Activated naive CD4-positive, alpha-beta T cell treated with anti-CD3 and anti-CD28 coated beads, Interleukin-2, amount 50 U/mL, for 24 hours (primary cell): ENCODE measurements at regions not wholly inside any gene's neighbourhood (a gene's known extent, or its start where the extent isn't known, plus 50 kb on each side); places are given as distances from the start of the nearest gene placed in this dataset.
"Not testable (repeated sequence)": the region's sequence is repeated elsewhere in the genome, so short reads cannot be mapped to it uniquely, and the experiment has no call there.

Experiments used
- H3K27ac Mint-ChIP-seq: one replicate; pipeline ENCODE4 v1.8.0; 2021; ENCODE audit warnings: mild to moderate bottlenecking, mixed read lengths
- H3K27me3 Mint-ChIP-seq: one replicate; pipeline ENCODE4 v1.8.0; 2021; ENCODE audit warnings: mixed read lengths
- H3K36me3 Mint-ChIP-seq: one replicate; pipeline ENCODE4 v1.8.0; 2021; ENCODE audit warnings: mixed read lengths
- H3K4me1 Mint-ChIP-seq: one replicate; pipeline ENCODE4 v1.8.0; 2021; ENCODE audit warnings: mixed read lengths
- H3K4me3 Mint-ChIP-seq: one replicate; pipeline ENCODE4 v1.8.0; 2021; ENCODE audit warnings: mild to moderate bottlenecking, mixed read lengths
- H3K9me3 Mint-ChIP-seq: one replicate; pipeline ENCODE4 v1.8.0; 2021; ENCODE audit warnings: mixed read lengths

GRCh38 chr4:106551724-106552123 is 183.1 kb upstream of the GIMD1 start:
- no peak overlapping the region for H3K27ac Mint-ChIP-seq
- no peaks in the 10 kb centered on the region for H3K36me3 Mint-ChIP-seq

DNA sequence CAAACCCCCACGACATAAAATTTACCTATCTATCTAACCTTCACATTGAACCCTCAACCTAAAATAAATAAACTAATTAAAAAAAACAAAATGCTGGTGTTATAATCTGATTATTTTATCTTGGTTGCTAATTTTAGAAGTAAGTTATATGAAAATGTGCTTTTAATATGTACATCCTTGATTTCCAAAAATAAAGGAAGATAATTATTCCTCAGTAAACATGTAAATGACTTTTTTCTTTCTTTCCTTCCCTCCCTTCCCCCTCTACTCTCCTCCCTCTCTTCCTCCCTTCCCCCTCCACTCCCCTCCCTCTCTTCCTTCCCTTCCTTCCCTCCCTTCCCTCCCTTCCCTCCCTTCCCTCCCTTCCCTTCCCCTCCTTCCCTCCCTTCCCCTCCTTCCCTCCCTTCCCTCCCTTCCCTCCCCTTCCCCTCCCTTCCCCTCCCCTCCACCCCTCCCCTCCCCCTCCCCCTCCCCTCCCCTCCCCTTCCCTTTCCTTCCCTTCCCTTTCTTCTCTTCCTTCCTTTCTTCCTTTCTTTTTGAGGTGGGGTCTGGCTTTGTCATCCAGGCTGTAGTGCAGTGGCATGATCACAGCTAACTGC is 180.0 kb upstream of the GIMD1 start:
- no peaks in the 10 kb centered on the region for H3K4me1 Mint-ChIP-seq
- no peak overlapping the region for H3K4me3 Mint-ChIP-seq
- no peaks in the 10 kb centered on the region for H3K27me3 Mint-ChIP-seq
- H3K9me3 Mint-ChIP-seq = peaks cover 10% of the 10 kb centered on the region
- H3K36me3 Mint-ChIP-seq = no peaks in the 10 kb centered on the region
- H3K27ac Mint-ChIP-seq = no peak overlapping the region

More at GRCh38 chr4:106551724-106552123, 183.1 kb upstream of the GIMD1 start:
- Mint-ChIP-seq H3K9me3 (peaks cover 13% of the 10 kb centered on the region), H3K27me3 (no peaks in the 10 kb centered on the region), H3K4me1 (no peaks in the 10 kb centered on the region), H3K4me3 (no peak overlapping the region)

- no peak overlapping the region for H3K4me3 Mint-ChIP-seq
- H3K4me1 Mint-ChIP-seq = no peaks in the 10 kb centered on the region
- peaks cover 8% of the 10 kb centered on the region for H3K9me3 Mint-ChIP-seq
- H3K27ac Mint-ChIP-seq = no peak overlapping the region
- no peaks in the 10 kb centered on the region for H3K27me3 Mint-ChIP-seq
- H3K36me3 Mint-ChIP-seq = no peaks in the 10 kb centered on the region
Measured at GRCh38 chr4:106546370-106546769, 177.8 kb upstream of the GIMD1 start.

- H3K4me1 Mint-ChIP-seq, H3K27me3 Mint-ChIP-seq, H3K27ac Mint-ChIP-seq, H3K4me3 Mint-ChIP-seq, H3K36me3 Mint-ChIP-seq, H3K9me3 Mint-ChIP-seq: not testable (repeated sequence)
Measured at GRCh38 chr4:106542609-106543008, 174.0 kb upstream of the GIMD1 start.

GRCh38 chr4:106541253-106541652 is 172.7 kb upstream of the GIMD1 start:
- Mint-ChIP-seq H3K27me3 (no peaks in the 10 kb centered on the region), H3K4me3 (no peak overlapping the region), H3K9me3 (peaks cover 4% of the 10 kb centered on the region), H3K36me3 (no peaks in the 10 kb centered on the region), H3K27ac (no peak overlapping the region), H3K4me1 (no peaks in the 10 kb centered on the region)

- H3K9me3 Mint-ChIP-seq = no peaks in the 10 kb centered on the region
- no peaks in the 10 kb centered on the region for H3K4me1 Mint-ChIP-seq
Measured at GRCh38 chr4:106530821-106531220, 162.2 kb upstream of the GIMD1 start.

DNA sequence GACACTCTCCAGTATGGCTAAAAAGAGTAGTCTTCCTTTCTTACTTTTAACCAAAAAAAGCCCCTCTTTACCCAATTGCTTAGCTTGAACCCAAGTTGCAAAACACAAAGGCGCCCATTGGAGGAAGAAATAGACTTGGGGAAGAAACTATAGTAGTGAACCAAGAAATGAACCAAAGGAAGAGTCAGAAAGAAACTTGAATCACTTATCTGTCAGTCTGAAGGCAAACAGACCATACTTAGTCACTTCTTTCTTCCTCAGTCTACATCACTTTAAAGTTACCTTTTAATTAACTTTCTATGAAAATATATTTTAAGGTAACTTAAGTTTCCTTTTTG is 161.4 kb upstream of the GIMD1 start:
- H3K9me3 Mint-ChIP-seq = no peaks in the 10 kb centered on the region
- no peak overlapping the region for H3K27ac Mint-ChIP-seq
- no peaks in the 10 kb centered on the region for H3K36me3 Mint-ChIP-seq
- H3K27me3 Mint-ChIP-seq = no peaks in the 10 kb centered on the region
- H3K4me3 Mint-ChIP-seq = no peak overlapping the region
- H3K4me1 Mint-ChIP-seq = no peaks in the 10 kb centered on the region

More at GRCh38 chr4:106530821-106531220, 162.2 kb upstream of the GIMD1 start:
- Mint-ChIP-seq H3K27me3 (no peaks in the 10 kb centered on the region), H3K4me3 (no peak overlapping the region), H3K36me3 (no peaks in the 10 kb centered on the region), H3K27ac (no peak overlapping the region)

GRCh38 chr4:106529348-106530023 is 160.9 kb upstream of the GIMD1 start:
- Mint-ChIP-seq H3K4me3 (no peak overlapping the region), H3K9me3 (no peaks in the 10 kb centered on the region), H3K4me1 (no peaks in the 10 kb centered on the region), H3K36me3 (no peaks in the 10 kb centered on the region), H3K27ac (no peak overlapping the region), H3K27me3 (no peaks in the 10 kb centered on the region)

GRCh38 chr4:106527316-106527715 is 158.7 kb upstream of the GIMD1 start:
- Mint-ChIP-seq H3K36me3 (no peaks in the 10 kb centered on the region), H3K9me3 (no peaks in the 10 kb centered on the region), H3K4me3 (no peak overlapping the region), H3K27ac (no peak overlapping the region), H3K27me3 (no peaks in the 10 kb centered on the region), H3K4me1 (no peaks in the 10 kb centered on the region)

- H3K27ac Mint-ChIP-seq, H3K27me3 Mint-ChIP-seq, H3K4me3 Mint-ChIP-seq, H3K4me1 Mint-ChIP-seq, H3K36me3 Mint-ChIP-seq, H3K9me3 Mint-ChIP-seq: not testable (repeated sequence)
Measured at GRCh38 chr4:106525425-106525824, 156.8 kb upstream of the GIMD1 start.

- H3K27ac Mint-ChIP-seq, H3K4me3 Mint-ChIP-seq, H3K9me3 Mint-ChIP-seq, H3K4me1 Mint-ChIP-seq, H3K27me3 Mint-ChIP-seq, H3K36me3 Mint-ChIP-seq: not testable (repeated sequence)
Measured at GRCh38 chr4:106524772-106525171, 156.2 kb upstream of the GIMD1 start.

GRCh38 chr4:106522839-106523238 is 154.3 kb upstream of the GIMD1 start:
- Mint-ChIP-seq H3K27ac (no peak overlapping the region), H3K9me3 (peaks cover 7% of the 10 kb centered on the region), H3K4me1 (no peaks in the 10 kb centered on the region)

GRCh38 chr4:106512706-106513105 is 144.1 kb upstream of the GIMD1 start:
- Mint-ChIP-seq H3K4me3 (no peak overlapping the region), H3K9me3 (no peaks in the 10 kb centered on the region), H3K27me3 (no peaks in the 10 kb centered on the region), H3K36me3 (no peaks in the 10 kb centered on the region), H3K4me1 (no peaks in the 10 kb centered on the region), H3K27ac (no peak overlapping the region)

More at GRCh38 chr4:106522839-106523238, 154.3 kb upstream of the GIMD1 start:
- Mint-ChIP-seq H3K4me3 (no peak overlapping the region), H3K27me3 (peaks cover 4% of the 10 kb centered on the region), H3K36me3 (no peaks in the 10 kb centered on the region)

DNA sequence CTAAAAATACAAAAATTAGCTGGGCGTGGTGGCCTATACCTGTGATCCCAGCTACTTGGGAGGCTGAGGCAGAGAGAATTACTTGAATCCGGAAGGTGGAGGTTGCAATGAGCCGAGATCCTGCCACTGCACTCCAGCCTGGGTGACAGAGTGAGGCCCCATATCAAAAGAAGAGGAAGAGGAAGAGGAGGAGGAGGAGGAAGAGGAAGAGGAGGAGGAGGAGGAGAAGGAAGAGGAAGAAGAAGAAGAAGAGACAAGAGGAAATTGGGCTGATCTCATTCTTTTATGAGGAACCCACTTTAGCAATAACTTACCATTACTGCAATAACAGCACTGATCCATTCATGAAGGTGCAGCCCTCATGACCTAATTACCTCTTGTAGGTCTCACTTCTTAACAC is 138.9 kb upstream of the GIMD1 start:
- no peak overlapping the region for H3K4me3 Mint-ChIP-seq
- no peak overlapping the region for H3K27ac Mint-ChIP-seq
- H3K9me3 Mint-ChIP-seq = no peaks in the 10 kb centered on the region
- no peaks in the 10 kb centered on the region for H3K4me1 Mint-ChIP-seq
- H3K27me3 Mint-ChIP-seq = peaks cover 7% of the 10 kb centered on the region
- no peaks in the 10 kb centered on the region for H3K36me3 Mint-ChIP-seq

GRCh38 chr4:106503116-106504050 is 134.8 kb upstream of the GIMD1 start:
- H3K27me3 Mint-ChIP-seq = peaks cover 16% of the 10 kb centered on the region
- H3K36me3 Mint-ChIP-seq = no peaks in the 10 kb centered on the region
- no peaks in the 10 kb centered on the region for H3K9me3 Mint-ChIP-seq
- H3K27ac Mint-ChIP-seq = no peak overlapping the region
- peaks cover 5% of the 10 kb centered on the region for H3K4me1 Mint-ChIP-seq
- H3K4me3 Mint-ChIP-seq = no peak overlapping the region

DNA sequence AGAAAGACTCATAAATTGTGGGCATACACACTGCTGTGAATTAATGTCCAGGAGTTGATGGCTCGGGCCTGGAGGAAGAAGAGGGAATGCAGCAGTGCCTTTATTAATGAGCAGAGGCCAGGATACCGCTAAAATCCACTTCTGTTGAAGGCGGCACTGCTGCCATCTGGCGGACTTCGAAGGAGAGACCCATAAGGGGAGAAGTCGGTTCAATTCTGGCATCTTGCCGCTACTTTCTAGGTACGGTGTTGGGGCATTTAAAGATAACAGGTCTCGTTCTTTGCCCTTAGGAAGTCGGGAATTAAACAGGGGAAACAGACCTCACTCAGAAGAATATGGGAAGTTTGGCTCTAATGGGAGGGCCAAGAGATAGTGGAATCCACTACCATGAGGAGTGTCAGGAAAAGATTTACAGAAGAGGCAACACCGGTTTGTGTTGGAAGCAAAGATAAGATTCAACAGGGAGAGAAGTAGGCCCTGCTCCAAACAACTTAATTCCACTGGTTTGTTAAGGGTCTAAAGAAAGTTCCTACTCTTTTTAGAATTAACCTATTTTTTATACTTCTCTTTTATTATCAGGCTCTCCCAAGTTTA is 133.6 kb upstream of the GIMD1 start:
- Mint-ChIP-seq H3K36me3 (no peaks in the 10 kb centered on the region), H3K4me1 (peaks cover 5% of the 10 kb centered on the region), H3K9me3 (no peaks in the 10 kb centered on the region), H3K4me3 (no peak overlapping the region), H3K27me3 (peaks cover 16% of the 10 kb centered on the region), H3K27ac (no peak overlapping the region)
